Activated CD8-positive, alpha-beta memory T cell treated with anti-CD3 and anti-CD28 coated beads for 1 hour (primary cell): ENCODE measurements at regions not wholly inside any gene's neighbourhood (a gene's known extent, or its start where the extent isn't known, plus 50 kb on each side); places are given as distances from the start of the nearest gene placed in this dataset.

Source experiments
- DNase-seq, 2 donors: peaks; one replicate each; pipeline ENCODE4 v3.0.0-alpha.2; 2020; ENCODE audit warnings: low read depth in 1 of 2; ENCODE audit errors: extremely low read depth in 1 of 2

GRCh38 chr6:164412566-164412965, 896.8 kb downstream of the C6orf118 start:
- no peak for DNase-seq

DNA sequence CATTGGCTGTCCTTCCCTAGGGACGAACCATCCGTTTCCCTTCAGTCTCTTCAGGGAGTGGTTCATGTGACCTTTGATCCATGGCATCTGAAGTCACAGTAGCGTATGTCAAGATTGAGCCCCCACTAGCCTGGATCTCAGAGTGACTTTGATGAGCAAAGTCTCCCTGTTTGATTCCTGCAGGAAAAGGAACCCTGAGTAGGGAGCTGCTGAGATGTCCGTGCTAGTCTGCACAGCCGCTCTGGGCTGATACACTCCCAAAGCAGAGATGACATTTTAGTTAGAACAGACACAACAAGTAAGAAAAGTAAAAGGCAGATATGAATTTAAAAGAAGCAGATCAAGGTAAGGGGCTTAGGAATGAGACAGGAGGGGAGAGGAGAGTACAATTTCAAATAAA, 899.4 kb downstream of the C6orf118 start:
- no peak for DNase-seq

- no peak for DNase-seq
Observed at GRCh38 chr6:164409309-164410009, 899.9 kb downstream of the C6orf118 start.

- DNase-seq = no peak
Observed at GRCh38 chr6:164408868-164409267, 900.5 kb downstream of the C6orf118 start.

- DNase-seq = no peak
Observed at GRCh38 chr6:164404812-164405488, 904.5 kb downstream of the C6orf118 start.

DNA sequence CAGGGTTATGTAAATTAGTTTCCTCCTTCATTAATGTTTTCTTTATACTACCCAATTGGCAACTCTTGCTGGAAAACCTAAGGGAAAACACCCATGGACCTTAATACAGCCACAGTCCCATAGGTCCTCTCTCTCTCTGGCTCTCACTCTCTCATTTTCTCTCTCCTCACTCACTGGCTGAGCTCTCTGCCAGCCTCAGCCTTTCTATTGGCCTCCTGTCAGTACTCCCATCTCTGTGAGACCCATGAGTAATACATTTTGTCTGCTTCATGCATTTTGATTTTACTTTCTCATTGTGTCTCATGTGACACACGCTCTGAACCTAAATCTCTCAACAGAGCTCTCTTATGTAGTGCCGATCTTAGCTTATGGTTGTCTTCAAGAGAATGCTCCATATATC, 907.5 kb downstream of the C6orf118 start:
- no peak for DNase-seq

DNA sequence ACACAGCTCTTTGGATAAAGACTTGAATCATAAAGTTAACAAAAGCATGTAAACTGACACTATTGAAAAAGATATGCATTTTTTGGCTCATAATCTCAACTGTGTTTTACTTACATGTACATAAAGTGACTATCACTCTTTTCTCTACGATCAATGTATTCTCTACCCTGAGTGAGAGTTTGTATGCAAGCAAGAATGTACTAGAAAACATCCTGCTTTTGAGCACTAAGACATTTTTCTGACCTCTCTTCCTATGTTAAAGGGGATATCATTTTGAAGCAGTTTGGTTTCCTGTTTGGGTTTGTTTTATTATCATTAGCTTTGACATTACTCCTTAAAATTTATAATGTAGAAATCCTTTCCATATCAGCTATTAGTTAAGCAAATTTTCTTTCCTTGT, 910.8 kb downstream of the C6orf118 start:
- no peak for DNase-seq

- DNase-seq = no peak
Observed at GRCh38 chr6:164396071-164397047, 913.0 kb downstream of the C6orf118 start.

GRCh38 chr6:164379795-164380194, 929.6 kb downstream of the C6orf118 start:
- no peak for DNase-seq

GRCh38 chr6:164378330-164378729, 931.1 kb downstream of the C6orf118 start:
- DNase-seq = no peak

DNA sequence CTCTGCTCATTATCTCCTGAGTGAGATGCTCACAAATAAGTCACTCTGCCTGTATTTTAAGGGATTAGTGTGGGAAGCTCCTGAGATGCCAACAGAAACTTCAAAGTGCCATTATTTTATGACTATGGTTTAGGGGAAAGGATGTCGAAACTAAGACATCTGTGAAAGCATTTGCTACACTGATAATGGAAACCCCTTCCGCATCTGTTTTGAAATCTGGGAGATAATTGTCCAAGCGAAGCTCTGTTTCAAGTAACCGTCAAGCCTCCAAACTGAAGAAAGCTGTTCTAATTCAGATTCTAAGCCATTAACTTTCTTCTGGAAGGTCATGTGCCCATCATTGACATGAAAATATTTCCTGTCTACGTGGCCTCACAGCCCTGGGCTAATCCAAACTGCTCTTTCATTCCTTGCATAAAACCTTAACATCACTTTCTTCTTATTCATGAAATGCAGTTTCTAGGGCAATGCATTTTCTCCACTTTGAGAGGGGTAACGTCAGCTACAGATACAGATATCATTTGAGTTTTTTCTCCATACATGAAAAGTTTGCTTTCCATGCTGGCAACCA, 932.0 kb downstream of the C6orf118 start:
- DNase-seq = no peak

- no peak for DNase-seq
Observed at GRCh38 chr6:164370773-164371172, 938.6 kb downstream of the C6orf118 start.

DNA sequence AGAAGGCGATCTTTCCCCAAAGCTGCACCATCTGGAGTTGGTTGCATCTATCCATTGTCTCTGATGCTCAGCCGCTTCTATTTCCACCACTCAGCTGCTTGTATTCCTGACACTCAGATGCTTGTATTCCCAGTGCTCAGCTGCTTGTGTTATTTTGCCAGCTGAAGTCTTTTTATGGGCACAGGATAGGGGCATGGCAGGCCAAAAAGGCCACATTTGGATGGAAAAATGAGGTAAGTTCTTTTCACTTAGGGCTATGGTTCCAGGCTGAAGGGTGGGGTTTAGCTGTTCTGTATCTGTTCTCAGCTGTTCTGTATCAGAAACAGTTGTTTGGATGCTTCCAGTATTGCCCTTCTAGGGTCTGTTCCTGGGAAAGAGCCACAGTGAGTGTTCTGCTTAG, 944.9 kb downstream of the QKI start:
- no peak for DNase-seq

- DNase-seq = no peak
Observed at GRCh38 chr6:164359036-164359435, 944.5 kb downstream of the QKI start.

GRCh38 chr6:164356814-164357213, 942.3 kb downstream of the QKI start:
- no peak for DNase-seq

DNA sequence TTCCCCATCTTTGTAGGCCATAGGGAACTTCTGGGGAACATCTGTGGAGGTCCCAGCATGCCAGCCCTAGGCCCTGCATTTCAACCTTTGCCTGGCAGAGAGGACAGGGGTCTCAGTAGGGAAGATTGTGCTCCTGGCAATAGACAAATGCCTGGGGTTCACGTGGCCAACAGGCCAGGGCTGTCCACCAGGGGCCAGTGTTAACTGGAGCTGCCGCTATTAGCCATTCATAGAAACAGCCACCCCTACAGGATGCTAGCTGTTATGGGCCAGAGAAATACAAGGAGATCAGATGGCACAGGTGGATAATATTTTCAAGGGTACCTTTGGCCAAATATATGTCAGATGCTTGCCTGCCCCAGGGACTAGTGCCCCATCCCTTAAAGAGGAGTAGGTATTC, 932.9 kb downstream of the QKI start:
- no peak for DNase-seq

DNA sequence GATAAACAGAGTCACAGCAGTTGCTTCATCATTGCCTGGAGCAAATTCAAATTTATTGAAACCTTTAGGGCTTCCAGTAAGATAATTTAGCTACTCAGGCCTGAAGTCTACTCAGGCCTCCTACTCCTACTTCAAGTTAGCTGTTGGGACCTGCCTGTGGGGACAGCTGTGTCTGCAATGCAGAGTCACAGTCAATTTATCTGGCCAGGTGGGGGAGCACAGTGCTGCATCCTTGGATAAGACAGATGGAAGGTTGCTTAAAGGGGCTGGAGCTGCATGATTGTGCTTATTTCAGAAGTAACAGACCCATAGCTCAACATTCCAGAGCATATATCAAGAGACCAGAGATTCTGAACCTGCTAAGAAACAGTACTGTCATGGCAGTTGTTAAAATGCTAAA, 932.1 kb downstream of the QKI start:
- DNase-seq = no peak

- DNase-seq = no peak
Observed at GRCh38 chr6:164345806-164346496, 931.4 kb downstream of the QKI start.

- no peak for DNase-seq
Observed at GRCh38 chr6:164345327-164345726, 930.8 kb downstream of the QKI start.

DNA sequence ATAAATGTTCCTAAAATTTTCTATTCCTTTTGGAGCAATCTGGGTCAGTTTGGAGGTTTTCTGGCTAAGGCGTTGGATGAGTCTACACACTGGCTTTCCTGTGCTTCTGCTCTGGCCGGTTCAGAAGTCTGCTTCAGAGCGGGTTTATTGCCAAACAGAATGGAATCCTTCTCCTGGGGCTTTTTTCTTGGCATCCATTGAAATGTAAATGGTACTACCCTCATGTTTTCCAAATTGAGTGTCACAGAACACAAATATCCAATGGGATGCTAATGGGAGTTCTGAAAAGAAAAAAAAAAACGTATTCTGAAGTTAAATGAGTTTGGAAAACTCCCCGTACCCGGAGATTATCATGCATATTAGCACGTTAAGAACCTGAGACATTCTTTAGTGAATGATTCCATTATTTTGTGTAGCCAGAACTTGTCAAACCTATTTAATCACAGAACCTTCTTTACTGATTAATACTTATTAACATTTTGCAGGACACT, 930.3 kb downstream of the QKI start:
- no peak for DNase-seq
